NCI-H1092 (cell line): ENCODE measurements at regions not wholly inside any gene's neighbourhood (a gene's known extent, or its start where the extent isn't known, plus 50 kb on each side); places are given as distances from the start of the nearest gene placed in this dataset.
A peak's percentile ranks its signal among the peaks of the same experiment; 100 is the strongest.
"Not testable (repeated sequence)": the region's sequence is repeated elsewhere in the genome, so short reads cannot be mapped to it uniquely, and the experiment has no call there.

Experiments
- DNase-seq: peaks from one replicate; lab custom pipeline; 2025; lab: John Stamatoyannopoulos, UW

DNA sequence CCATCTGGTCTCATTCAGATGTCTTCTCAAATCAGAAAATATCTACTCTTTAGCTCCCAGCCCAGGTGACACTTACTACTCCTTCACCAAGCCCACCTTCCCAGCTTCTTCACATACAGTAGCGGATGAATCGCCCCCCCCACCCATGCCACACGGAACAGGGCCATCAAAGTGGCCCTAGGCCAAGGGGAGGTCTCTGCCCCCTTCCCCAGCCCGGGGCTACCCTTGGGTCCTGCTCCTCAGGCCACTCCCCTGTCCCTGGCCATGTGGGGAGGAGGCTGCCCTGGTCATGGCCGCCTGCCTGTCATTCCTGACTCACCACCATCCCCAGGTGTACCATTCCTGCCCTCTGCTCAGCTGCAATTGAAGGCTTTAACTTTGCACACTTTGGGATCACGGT is 142.8 kb downstream of the NECTIN1 start:
- no peak for DNase-seq

DNA sequence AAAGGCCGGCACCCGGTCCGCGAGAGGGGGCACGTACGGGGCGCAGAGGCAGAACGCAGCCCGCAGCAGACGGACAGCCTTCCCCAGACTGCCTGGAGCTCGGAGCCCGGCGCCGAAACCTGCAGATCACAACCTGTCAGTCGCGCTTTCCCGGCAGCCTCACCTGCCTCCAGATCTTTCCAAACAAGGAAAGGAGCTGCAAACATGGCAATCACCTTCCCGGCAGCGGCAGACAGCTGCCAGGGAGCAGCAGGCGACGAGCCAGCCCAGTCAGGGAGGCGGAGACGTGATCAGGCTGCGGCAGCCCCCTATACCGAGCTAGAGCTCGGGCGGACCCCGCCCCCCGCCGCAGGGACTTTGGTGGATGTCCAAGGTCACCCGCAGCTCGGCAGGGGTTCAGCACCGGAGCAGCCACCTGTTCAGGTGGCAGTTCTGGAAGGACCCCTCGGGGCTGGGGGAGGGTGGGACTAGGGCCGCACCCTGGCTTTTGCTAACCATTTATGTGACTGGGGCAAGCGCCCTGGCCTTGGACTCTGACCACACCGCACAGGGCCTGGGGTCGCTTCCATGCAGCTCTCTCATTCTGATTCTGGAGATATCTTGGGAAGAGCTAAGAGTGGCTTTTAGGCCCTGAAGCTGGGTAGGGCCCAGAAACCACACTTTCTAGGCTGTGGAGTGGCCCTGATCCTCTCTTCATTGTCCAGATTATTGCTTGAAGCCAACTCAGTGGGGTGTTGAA is 143.8 kb downstream of the NECTIN1 start:
- DNase-seq, result peak; percentile 48

DNA sequence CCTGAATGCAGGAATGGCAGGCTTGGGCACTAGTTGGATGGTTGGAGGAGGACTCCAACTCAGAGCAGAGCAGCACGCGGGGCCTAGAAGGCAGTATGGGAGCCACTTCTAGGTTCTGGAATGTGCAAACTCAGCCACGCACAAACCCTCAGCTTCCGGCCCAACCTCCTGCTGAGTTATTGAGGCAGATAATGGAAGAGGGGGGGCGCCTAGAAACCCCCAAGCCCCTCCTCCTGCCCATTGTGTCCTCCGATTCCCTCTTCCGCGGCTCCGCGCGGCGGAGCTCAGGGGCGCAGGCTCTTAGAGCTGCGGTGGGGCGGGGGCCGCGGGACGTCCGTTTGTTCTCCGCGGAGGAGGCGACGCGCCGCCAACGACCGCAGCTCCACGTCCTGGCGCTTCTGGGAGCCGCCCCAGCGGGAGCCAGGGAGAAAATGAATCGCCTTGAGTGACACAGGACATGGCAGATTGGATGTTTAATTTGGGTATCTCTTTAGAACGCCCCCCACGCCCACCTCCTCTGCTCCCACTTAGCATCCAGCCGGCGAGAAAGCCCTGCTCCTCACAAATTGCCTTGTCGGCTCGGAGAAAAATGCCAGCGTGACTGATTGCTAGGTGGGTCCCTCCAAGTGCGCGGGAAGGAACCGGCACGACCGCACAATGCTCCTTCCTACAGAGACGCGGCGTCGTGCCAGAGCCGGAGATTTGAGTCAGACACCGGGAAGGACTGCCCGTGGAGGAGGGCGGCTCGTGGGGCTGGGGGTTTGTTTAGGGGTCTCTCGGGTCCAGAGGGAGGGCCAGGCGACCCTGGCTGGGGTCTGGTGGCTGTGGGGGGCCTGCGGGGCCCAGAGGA is 144.6 kb downstream of the NECTIN1 start:
- peak; percentile 40 for DNase-seq

DNA sequence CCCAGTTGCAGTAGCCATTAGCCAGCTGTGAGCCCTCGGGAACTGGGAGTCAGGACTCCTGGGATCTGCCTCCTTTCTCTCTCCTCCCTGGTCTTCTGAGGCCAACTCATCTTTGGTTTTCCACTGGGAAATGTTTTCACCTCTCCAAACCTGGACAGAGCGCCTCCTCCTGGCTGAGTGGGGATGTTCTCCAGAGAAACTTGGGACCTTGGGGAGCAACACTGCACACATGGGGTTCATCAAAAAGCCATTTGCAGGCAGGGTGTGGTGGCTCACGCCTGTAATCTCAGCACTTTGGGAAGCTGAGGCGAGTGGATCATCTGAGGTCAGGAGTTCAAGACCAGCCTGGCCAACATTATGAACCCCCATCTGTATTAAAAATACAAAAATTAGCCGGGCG is 145.4 kb downstream of the NECTIN1 start:
- DNase-seq, result no peak

DNA sequence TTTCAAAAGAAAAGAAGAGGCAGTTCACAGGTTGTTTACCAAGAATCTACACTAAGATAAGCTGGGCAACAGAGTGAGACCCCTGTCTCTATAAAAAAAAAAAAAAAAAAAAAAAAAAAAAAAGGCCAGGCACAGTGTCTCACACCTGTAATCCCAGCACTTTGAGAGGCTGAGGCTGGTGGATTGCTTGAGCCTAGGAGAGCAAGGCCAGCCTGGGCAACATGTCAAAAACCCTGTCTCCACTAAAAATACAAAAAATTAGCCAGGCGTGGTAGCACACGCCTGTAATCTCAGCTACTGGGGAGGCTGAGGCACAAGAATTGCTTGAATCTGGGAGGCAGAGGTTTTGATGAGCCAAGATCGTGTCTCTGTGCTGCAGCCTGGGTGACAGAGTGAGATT is 147.6 kb downstream of the NECTIN1 start:
- not testable (repeated sequence) for DNase-seq

DNA sequence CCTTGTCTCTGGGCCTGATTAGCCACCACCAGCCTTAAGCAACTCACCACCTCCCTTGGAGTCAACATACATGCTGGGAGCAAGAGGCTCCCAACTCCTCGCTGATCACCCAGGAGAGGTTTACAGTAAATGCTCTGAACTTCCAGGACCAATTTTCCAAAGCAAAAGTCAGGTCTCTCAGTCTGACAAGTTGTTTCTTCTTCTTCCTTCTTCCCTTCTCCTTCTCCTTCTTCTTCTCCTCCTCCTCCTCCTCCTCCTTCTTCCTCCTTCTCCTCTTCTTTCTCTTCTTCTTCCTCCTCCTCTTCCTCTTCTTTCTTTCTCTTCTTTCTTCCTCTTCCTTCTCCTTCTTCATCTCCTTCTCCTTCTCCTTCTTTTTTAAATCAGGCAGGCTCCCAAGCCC is 148.2 kb downstream of the NECTIN1 start:
- no peak for DNase-seq

DNA sequence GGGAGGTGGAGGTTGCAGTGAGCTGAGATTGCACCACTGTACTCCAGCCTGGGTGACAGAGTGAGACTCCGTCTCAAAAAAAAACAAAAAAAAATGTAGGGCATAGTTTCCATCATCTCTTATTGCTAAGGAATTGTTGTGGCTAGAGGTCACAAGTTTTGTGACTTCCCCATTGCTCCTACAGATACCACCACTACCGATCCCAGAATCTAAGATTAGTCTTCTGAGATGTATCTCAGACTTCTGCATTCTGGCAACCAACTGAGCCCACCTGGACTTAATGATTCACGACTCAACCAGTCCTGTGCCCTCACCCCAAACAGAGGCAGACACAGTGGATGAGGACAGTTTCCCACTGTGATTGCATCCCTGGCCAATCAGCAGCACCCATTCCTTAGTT is 148.9 kb downstream of the NECTIN1 start:
- DNase-seq, result no peak

DNA sequence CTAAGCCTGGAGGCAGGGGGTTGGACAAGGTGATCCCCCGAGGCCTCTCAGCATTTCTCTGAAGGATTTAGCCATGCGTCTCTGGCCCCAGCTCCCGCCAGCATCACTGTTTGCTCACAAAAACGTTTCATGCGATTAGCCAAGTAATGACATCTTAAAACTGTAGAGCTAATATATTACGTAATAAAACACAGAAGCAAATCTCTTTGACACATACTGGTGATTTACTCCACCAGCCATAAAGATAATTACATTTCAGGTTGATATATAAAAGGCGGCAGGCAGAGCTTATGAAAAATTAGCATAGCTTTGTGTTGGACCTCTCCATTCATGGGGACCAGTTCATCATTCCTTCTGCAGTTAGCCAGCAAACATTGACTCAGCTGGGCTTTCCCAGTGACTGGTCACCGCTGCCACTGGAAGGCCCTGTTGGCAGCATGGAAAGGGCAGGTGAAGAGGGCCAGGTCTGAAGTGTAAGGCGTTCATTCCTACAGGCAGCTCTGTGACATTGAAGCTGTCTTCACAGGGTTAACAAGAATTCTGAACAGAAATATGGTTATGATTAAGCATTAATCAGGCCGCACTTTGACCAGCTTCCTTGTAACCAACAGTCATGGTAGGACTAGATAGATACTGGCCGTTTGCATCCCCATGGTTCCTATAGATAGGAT is 150.3 kb downstream of the NECTIN1 start:
- DNase-seq, result no peak

DNA sequence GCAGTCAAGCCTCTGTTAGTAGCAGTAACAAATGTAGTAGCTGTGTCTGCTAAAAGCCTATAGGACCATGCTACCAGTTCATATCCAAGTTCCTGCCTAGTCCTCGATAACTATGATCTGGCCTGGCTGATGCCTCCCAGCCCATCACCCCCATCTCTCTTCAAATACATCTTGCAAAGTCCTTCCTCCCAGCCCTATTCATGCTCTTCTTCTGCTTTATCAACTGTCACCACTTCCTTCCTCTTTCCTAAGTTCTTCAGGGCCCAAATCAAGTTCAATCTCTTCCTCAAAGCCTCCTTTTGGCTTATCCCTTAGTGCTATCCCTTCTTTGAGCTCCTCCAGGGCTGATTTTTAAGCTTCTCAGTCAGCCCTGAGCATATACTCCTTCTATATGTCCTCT is 150.9 kb upstream of the THY1 start:
- DNase-seq, result no peak

DNA sequence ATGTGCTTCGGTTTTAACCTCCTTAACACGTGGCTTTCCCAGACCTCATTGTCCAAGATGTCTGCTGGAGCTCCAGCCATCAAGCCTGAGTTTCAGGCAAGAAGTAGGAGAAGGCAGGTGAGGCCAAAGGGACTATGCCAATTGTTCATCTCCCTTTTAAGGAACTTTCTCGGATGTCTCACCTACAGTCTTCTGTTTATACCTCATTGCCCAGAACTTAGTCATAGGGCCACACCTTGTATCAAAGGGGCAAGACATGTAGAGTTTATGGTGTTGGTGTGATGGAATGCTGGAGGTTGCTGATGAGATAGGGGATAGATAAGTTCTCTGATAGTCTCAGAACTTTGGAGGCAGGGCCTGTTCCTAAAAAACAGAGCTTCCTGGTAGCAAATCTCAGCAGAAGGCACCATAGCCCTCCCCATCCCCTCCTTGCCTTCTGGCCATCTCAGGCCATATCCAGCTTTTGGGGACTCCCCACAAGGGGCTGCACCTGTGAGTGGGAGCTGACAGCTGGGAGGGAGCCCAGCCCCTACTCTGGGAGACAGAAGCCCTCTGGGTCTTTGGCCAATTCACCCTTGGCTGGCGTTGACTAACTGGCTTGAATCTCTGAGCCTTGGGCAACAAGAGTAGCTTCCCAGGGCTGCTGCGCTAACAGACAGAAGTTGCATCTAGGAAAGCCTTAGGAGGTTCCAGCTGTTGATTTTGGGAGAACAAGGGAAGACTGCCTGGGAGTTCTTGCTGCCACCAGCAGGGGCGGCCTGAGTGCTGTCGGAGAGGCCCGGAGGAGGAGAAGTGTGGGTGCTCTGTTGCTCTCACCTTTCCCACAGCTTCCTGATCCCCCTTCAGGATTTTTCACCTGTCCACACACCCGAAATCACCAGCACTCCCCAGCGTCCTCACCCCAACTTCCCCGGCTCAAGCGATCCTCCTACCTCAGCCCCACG is 149.8 kb upstream of the THY1 start:
- DNase-seq, result no peak

DNA sequence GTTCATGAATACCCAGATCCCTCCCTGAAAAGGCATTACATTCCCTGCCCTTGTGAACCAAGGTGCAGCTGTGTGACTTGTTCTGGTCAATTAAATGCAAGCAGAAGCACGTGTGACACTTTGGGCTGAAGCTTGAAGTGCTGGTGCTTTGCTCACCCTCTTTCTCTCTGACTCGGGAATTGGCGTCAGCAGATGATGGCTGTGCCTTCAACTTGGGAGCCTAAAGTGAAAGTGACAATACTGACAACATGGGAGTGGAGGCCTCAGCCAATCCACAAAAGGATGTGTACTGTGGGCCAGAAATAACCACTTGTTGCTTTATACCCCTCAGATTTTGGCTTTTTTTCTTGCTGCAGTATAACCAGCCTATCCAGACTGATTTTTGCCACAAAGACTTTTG is 148.3 kb upstream of the THY1 start:
- DNase-seq, result no peak

DNA sequence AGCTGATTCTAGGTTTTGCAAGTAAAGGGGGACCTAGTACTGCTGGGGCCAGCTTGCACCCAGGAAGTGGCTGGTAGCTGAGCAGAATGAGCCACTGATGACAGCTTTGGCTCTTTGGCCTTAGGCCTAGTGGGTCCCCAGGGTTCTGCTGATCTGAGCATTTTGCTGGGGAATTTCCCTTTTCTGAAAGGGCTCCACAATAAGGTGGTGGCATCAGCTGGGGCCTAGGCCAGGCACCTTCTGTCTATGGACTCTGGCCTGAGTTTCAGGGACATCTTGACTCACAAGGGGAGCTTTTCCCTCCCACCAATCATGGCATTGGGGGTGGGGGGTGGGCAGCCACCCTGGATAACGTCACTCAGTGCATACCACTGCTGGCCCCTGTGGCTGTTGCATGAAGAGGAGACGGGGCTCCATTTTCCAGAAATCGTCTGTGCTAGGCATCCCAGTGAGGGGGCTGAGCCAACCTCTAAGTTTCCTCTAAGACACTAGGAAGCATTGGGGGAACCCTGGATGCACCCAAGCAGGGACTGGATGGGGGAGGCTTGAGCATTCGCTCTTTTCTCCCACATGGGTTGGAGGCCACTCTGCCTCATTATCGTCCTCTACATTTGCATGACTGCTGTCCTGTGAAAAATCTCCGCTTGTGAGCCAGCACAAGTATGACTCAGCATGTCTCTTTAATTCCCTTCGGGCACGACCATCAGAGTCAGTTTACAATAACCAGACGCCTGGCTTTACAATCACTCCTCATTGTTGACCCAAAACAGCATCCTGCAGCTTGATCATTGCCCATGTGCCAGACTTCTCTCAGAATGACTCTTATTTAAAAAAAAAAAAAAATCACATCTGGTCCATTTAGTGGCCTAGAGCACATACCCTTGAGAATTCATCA is 145.0 kb upstream of the THY1 start:
- DNase-seq, result peak; percentile 57

DNA sequence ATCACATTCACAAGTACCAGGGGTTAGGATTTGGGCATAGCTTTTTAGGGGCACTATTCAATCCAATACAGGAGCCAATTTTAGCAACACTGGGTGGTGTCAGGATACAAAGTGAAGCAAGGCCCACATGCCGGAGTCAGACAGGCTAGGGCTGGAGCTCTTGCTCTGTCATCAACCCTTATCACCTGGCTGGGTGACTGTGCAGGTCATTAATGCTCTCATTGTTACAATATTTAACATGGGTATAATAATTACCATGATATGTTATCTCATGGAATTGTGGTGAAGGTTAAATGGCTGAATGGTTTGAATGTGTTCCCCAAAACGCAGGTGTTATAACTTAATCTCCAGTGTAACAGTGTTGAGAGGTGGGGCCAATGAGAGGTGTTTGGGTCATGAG is 143.3 kb upstream of the THY1 start:
- DNase-seq, result no peak

DNA sequence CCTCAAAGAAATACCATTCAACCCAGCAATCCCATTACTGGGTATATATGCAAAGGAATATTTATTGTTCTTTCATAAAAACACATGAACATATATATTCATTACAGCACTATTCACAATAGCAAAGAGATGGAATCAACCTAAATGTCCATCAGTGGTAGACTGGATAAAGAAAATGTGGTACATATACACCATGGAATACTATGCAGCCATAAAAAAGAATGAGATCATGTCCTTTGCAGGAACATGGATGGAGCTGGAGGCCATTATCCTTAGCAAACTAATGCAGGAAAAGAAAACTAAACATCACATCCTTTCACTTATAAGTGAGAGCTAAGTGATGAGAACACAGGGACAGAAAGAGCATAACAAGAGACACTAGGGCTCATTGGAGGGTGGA is 142.7 kb upstream of the THY1 start:
- DNase-seq, result not testable (repeated sequence)

DNA sequence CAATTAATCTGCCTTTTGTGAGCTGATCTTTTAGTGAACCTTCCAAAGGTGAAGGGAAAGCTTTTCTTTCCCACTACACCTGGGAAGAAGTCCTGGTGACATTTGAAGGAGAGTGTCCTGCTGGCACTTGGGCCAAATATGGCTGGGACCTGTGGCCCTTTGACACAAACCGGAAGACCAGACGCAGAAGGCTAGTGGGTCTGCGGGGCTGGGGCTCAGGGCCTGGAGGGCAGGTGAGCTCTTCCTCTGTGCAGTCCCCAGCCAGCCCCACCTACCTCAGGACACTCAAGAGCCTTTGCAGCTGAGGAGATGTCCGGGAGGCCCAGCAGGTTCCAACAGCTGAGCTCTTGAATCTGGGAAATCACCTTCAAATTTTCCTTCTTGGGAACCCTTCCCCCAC is 138.0 kb upstream of the THY1 start:
- DNase-seq, result no peak

DNA sequence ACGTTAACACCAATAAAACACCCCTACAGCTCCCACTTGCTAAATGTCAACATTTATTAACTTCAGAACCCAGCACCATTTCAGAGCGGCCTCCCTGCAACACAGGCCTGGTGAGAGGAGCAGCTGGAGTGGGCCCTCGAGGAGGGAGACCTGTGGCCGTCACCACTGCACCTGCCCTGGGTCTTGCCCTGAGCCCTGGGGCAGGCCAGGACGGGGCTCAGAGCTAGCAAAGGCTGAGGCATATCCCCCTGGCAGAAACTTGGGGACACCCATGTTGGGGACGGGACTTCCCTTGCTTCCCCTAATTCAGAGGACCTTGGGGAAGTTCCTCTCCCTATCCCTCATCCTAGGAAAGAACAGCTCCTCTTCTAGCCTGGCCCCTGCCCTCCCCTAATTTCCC is 137.3 kb upstream of the THY1 start:
- no peak for DNase-seq

DNA sequence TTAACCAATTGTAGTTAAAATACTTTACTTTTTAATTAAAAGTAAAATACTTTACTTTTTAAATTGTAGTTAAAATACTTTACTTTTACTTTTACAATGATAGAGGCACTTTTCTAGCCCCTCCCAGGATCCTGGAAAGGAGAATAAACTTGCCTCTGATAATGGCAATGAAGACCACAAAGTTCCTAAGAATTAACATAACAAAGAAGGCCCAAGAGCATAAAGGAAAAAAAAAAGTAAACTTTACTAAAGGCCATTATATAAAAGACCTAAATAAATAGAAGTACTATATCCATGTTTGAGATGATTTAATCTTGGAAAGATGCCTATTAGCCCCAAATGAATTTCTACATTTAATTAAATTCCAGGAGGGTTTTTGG is 129.1 kb upstream of the THY1 start:
- DNase-seq, result no peak

DNA sequence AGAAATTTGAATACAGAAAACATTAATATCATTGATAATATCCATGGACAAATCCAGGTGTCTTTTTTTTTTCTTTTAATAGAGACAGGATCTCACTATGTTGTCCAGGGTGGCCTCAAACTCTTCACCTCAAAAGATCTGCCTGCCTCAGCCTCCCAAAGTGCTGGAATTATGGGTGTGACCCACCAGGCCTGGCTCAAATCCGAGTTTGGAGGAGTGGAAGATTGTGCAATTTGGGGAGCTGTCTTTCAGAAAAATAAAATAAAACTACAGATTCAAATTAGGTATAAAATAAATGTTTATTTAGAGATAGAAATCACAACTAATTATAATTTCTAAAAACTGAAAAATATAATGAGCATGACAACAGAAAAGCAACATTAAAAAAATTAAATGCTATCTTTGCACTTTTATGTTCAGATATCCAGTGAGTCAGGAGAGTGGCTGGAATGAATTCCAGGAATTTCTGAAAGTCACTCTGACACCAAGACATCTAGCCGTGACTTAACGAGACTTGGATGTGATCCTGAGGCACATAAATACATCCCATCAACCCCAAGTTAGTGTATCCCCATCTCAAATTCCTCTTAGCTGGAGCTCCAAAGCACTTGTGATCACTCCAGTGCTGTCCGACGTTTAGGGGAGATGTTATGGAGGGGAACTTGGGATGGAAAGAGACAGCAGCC is 128.6 kb upstream of the THY1 start:
- no peak for DNase-seq

DNA sequence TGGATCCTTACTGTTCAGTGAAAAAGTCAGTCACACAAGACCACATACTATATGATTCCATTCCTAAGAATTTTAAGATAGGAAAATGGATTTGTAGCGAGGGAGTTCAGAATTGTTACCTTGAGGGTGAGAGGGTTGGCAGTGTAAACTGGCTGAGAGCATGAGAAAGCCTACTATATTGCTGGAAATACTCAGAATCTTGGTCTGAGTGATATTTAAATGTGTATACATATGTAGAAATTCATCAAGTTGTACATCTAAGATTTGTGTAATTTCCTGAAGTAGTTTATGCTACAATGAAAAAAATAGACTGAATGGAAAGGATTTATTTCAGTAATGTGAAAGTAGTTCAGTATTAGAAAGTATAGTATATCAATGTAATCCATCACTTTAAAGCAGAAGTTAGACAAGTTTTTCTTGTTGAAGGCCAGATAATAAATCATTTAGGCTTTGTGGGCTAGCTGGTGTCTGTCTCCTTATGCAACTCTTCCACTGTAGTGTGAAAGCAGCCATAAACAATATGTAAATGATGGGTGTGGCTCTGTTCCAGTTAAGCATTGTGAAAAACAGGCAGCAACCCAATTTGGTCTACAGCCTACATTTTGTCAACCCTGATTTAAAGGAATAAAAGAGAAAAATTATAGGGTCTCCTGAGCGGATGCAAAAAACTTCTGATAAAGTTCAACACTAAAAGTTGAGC is 127.2 kb upstream of the THY1 start:
- DNase-seq, result no peak

DNA sequence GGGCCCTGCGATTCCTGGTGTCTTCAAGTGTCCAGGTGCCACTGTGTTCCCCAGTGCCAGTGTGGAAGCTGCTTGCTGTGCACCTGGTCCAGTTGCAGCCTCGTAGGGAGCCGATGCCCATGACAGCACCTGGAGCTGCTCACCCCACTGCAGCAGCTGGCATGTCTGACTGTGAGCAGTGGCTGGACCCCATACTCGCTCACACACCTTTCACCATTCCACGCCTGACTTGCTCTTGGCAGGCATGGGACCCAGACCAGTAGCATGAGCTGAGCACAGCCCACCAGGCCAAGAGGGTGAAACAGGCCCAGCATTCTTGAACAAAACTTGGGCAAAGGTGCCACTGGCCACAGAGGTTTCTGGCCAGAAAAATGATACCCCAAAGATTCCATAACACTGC is 124.5 kb upstream of the THY1 start:
- DNase-seq, result no peak
